ENCODE measurements at regions not wholly inside any gene's neighbourhood (a gene's known extent, or its start where the extent isn't known, plus 50 kb on each side); places are given as distances from the start of the nearest gene placed in this dataset.

- BruUV-seq (replicated peaks) = no TSS peak
- Histone ChIP-seq H3K9ac (replicated peaks; ENCODE audit: extremely low read depth, insufficient read depth, low read length) (no peak overlapping the region), H3K27me3 (ENCODE audit: control insufficient read depth in 2 of 2, insufficient read depth in 2 of 2, low read length in 2 of 2) (peaks cover 0 to 4% of the 10 kb centered on the region in 2 experiments), H3K79me2 (ENCODE audit: control insufficient read depth, insufficient read depth, low read length) (no peaks in the 10 kb centered on the region), H3K4me1 (ENCODE audit: control insufficient read depth, extremely low read depth, insufficient read depth, low read length) (no peaks in the 10 kb centered on the region), H3K36me3 (ENCODE audit: control insufficient read depth in 2 of 2, extremely low read depth in 1 of 2, insufficient read depth in 2 of 2, low read length in 2 of 2) (no peaks in the 10 kb centered on the region), H3K27ac (ENCODE audit: insufficient read depth, low read depth, low read length) (no peak overlapping the region), H3K9me1 (replicated peaks; ENCODE audit: control insufficient read depth, extremely low read depth, insufficient read depth, low read length) (no peaks in the 10 kb centered on the region), H4K20me1 (replicated peaks; ENCODE audit: control insufficient read depth, extremely low read depth, insufficient read depth, low read length) (no peaks in the 10 kb centered on the region), H3K9me3 (replicated peaks; ENCODE audit: control insufficient read depth, insufficient read depth, low read length) (no peaks in the 10 kb centered on the region), H3K4me3 (replicated peaks in 1 of 3; ENCODE audit: insufficient read depth in 1 of 3, low read depth in 1 of 3, low read length in 3 of 3) (no peak overlapping the region), H2AFZ (ENCODE audit: low read depth, low read length) (no peak overlapping the region), H3K4me2 (ENCODE audit: insufficient read depth, low read length) (no peak overlapping the region)
- FAIRE-seq (no peak), DNase-seq (ENCODE audit: low read depth, low spot score) (no peak)
- TF ChIP-seq JUN (IDR thresholded peaks at IDR 0.05; ENCODE audit: borderline replicate concordance, insufficient read depth, insufficient read length, low read depth) (no peak), POLR2A (IDR thresholded peaks at IDR 0.05; ENCODE audit: low read depth, low read length) (no peak), EZH2 (IDR thresholded peaks at IDR 0.05; ENCODE audit: borderline replicate concordance, low read depth, low read length, severe bottlenecking) (no peak), FOS (IDR thresholded peaks at IDR 0.05; ENCODE audit: borderline replicate concordance, insufficient read depth, low read length) (no peak), POLR2AphosphoS5 (IDR thresholded peaks at IDR 0.05; ENCODE audit: insufficient read depth, low read depth, low read length) (no peak), GATA2 (IDR thresholded peaks at IDR 0.05; ENCODE audit: insufficient read depth, insufficient read length, low read depth, low read length) (no peak), MAX (IDR thresholded peaks at IDR 0.05; ENCODE audit: insufficient read depth, insufficient read length) (no peak), CTCF (IDR thresholded peaks at IDR 0.05; ENCODE audit: extremely low read depth in 1 of 2, insufficient read depth in 1 of 2, low read depth in 1 of 2, low read length in 2 of 2) (no peak), MYC (IDR thresholded peaks at IDR 0.05; ENCODE audit: low read depth, low read length) (no peak)
- POLR2A ChIA-PET = no interaction called here
- dilution Hi-C loops (cut with MboI; ENCODE audit: extremely low pct_ligation_motif_present, low sequenced_read_pairs) = no loop called here
- CTCF ChIA-PET = no interaction called here
- intact Hi-C loops (cut with micrococcal nuclease) = no loop called here
These were observed 115.3 kb upstream of the C1QTNF9B start for GRCh38 chr13:24012648-24013047.

All from endothelial cell of umbilical vein (primary cell).